Medulla oblongata (tissue), 1 donor: ENCODE measurements at regions not wholly inside any gene's neighbourhood (a gene's known extent, or its start where the extent isn't known, plus 50 kb on each side); places are given as distances from the start of the nearest gene placed in this dataset.

ENCODE experiments used
- DNase-seq: peaks from one replicate; pipeline ENCODE4 v3.0.0-alpha.2; 2015; ENCODE audit errors: extremely low spot score

GRCh38 chr13:107208889-107209288 is 641.0 kb upstream of the ARGLU1 start:
- no peak for DNase-seq

- peak; percentile 73 for DNase-seq
These were observed 637.6 kb upstream of the ARGLU1 start for GRCh38 chr13:107205318-107206104.

- no peak for DNase-seq
These were observed 635.4 kb upstream of the ARGLU1 start for GRCh38 chr13:107203146-107203847.

GRCh38 chr13:107202371-107203023 is 634.6 kb upstream of the ARGLU1 start:
- DNase-seq = no peak

- DNase-seq = no peak
These were observed 632.6 kb upstream of the ARGLU1 start for GRCh38 chr13:107200491-107200890.

GRCh38 chr13:107192289-107192688 is 624.4 kb upstream of the ARGLU1 start:
- no peak for DNase-seq

- no peak for DNase-seq
These were observed 622.1 kb upstream of the ARGLU1 start for GRCh38 chr13:107190065-107190464.

- DNase-seq = no peak
These were observed 618.0 kb upstream of the ARGLU1 start for GRCh38 chr13:107185889-107186288.

GRCh38 chr13:107170270-107170931 is 602.5 kb upstream of the ARGLU1 start:
- DNase-seq = peak; percentile 3

GRCh38 chr13:107157271-107157670 is 589.3 kb upstream of the ARGLU1 start:
- DNase-seq = no peak

- DNase-seq = no peak
These were observed 576.5 kb upstream of the ARGLU1 start for GRCh38 chr13:107144432-107144831.

- no peak for DNase-seq
These were observed 573.8 kb upstream of the ARGLU1 start for GRCh38 chr13:107141767-107142166.

GRCh38 chr13:107139006-107139405 is 571.1 kb upstream of the ARGLU1 start:
- peak; percentile 5 for DNase-seq

- no peak for DNase-seq
These were observed 570.5 kb upstream of the ARGLU1 start for GRCh38 chr13:107138486-107138885.

GRCh38 chr13:107133950-107134349 is 566.0 kb upstream of the ARGLU1 start:
- no peak for DNase-seq

- DNase-seq = no peak
These were observed 562.6 kb upstream of the ARGLU1 start for GRCh38 chr13:107130566-107130965.

GRCh38 chr13:107124730-107125129 is 556.8 kb upstream of the ARGLU1 start:
- no peak for DNase-seq

- DNase-seq = peak; percentile 46
These were observed 556.3 kb upstream of the ARGLU1 start for GRCh38 chr13:107124129-107124718.

- no peak for DNase-seq
These were observed 553.9 kb upstream of the ARGLU1 start for GRCh38 chr13:107121793-107122192.

- no peak for DNase-seq
These were observed 552.3 kb upstream of the ARGLU1 start for GRCh38 chr13:107119989-107120881.

GRCh38 chr13:107118506-107118905 is 550.6 kb upstream of the ARGLU1 start:
- no peak for DNase-seq
